Peyer's patch (tissue), 4 donors: ENCODE measurements at regions not wholly inside any gene's neighbourhood (a gene's known extent, or its start where the extent isn't known, plus 50 kb on each side); places are given as distances from the start of the nearest gene placed in this dataset.

Experiments used
- DNase-seq, 3 donors: peaks; one replicate each; pipeline ENCODE4 v3.0.0-alpha.2; 2017 to 2019
- H3K27ac ChIP-seq, 4 donors: fragments of 200-600 bp; sonication (generic); one replicate each; pipeline ENCODE4 v1.5.1; 2016 to 2019
- H3K27me3 ChIP-seq, 2 donors: fragments of 200-600 bp; sonication (generic); one replicate each; pipeline ENCODE4 v1.5.1; 2019
- H3K36me3 ChIP-seq, 3 donors: fragments of 200-600 bp; sonication (generic); one replicate each; pipeline ENCODE4 v1.5.1; 2016 to 2019
- H3K4me1 ChIP-seq, 4 donors: fragments of 200-600 bp; sonication (generic); one replicate each; pipeline ENCODE4 v1.5.1; 2016 to 2019
- H3K4me3 ChIP-seq, 4 donors: fragments of 200-600 bp; sonication (generic); 1 replicate in 3 of 4; 2 replicates in 1 of 4; pipeline ENCODE4 v1.5.1; 2016 to 2019; ENCODE audit warnings: mild to moderate bottlenecking in 1 of 4
- H3K9me3 ChIP-seq, 4 donors: fragments of 200-600 bp; sonication (generic); one replicate each; pipeline ENCODE4 v1.5.1; 2016 to 2019; ENCODE audit warnings: mild to moderate bottlenecking in 1 of 4
- CTCF ChIP-seq, 6 experiments: fragments of 450-650 bp in 4 of 6; fragments of 200-600 bp in 2 of 6; sonication (generic) in 1 of 6; IDR thresholded peaks; one replicate each; pipeline ENCODE4 v1.5.1; 2017 to 2019; ENCODE audit warnings: antibody characterized with exemption in 6 of 6, mild to moderate bottlenecking in 3 of 6, moderate library complexity in 1 of 6
- POLR2A ChIP-seq, 2 donors: fragments of 450-650 bp; IDR thresholded peaks; one replicate each; pipeline ENCODE4 v1.5.1; 2017; ENCODE audit warnings: antibody characterized with exemption in 2 of 2, mild to moderate bottlenecking in 2 of 2, moderate library complexity in 2 of 2

GRCh38 chr11:19392321-19392720, 151.6 kb upstream of the E2F8 start:
- H3K4me1 ChIP-seq, result no peaks in the 10 kb centered on the region
- H3K4me3 ChIP-seq, result no peak overlapping the region
- no peak overlapping the region for H3K27ac ChIP-seq
- H3K9me3 ChIP-seq, result no peaks in the 10 kb centered on the region
- no peaks in the 10 kb centered on the region for H3K36me3 ChIP-seq
- no peaks in the 10 kb centered on the region for H3K27me3 ChIP-seq
- TF ChIP-seq CTCF (IDR thresholded peaks at IDR 0.05), result no peak
- TF ChIP-seq POLR2A (IDR thresholded peaks at IDR 0.05), result no peak
- no peak for DNase-seq

GRCh38 chr11:19391652-19392051, 150.9 kb upstream of the E2F8 start:
- Histone ChIP-seq H3K4me1 (no peaks in the 10 kb centered on the region), H3K27ac (peak overlapping the region in 1 of 4 donors; percentile 55), H3K4me3 (no peak overlapping the region), H3K36me3 (no peaks in the 10 kb centered on the region), H3K27me3 (no peaks in the 10 kb centered on the region), H3K9me3 (no peaks in the 10 kb centered on the region)
- TF ChIP-seq POLR2A (IDR thresholded peaks at IDR 0.05), result no peak
- TF ChIP-seq CTCF (IDR thresholded peaks at IDR 0.05), result no peak
- no peak for DNase-seq

- H3K36me3 ChIP-seq, result no peaks in the 10 kb centered on the region
- no peaks in the 10 kb centered on the region for H3K27me3 ChIP-seq
- no peaks in the 10 kb centered on the region for H3K9me3 ChIP-seq
- peak overlapping the region in 2 of 4 donors; percentile 55 for H3K27ac ChIP-seq
- no peak for DNase-seq
- H3K4me1 ChIP-seq, result no peaks in the 10 kb centered on the region
- no peak overlapping the region for H3K4me3 ChIP-seq
- TF ChIP-seq POLR2A (IDR thresholded peaks at IDR 0.05) (no peak), CTCF (IDR thresholded peaks at IDR 0.05) (no peak)
Observed at GRCh38 chr11:19391026-19391425, 150.3 kb upstream of the E2F8 start.

- no peaks in the 10 kb centered on the region for H3K4me1 ChIP-seq
- H3K27ac ChIP-seq, result peak overlapping the region in 3 of 4 donors; percentile 11 to 55 (median 13)
- H3K27me3 ChIP-seq, result no peaks in the 10 kb centered on the region
- H3K36me3 ChIP-seq, result no peaks in the 10 kb centered on the region
- TF ChIP-seq CTCF (IDR thresholded peaks at IDR 0.05) (no peak), POLR2A (IDR thresholded peaks at IDR 0.05) (no peak)
- DNase-seq, result peak in 1 of 3 donors; percentile 63
- H3K4me3 ChIP-seq, result no peak overlapping the region
- H3K9me3 ChIP-seq, result no peaks in the 10 kb centered on the region
Observed at GRCh38 chr11:19389787-19390303, 149.1 kb upstream of the E2F8 start.

GRCh38 chr11:19382131-19382611, 141.4 kb upstream of the E2F8 start:
- Histone ChIP-seq H3K4me1 (no peaks in the 10 kb centered on the region), H3K4me3 (no peak overlapping the region), H3K9me3 (no peaks in the 10 kb centered on the region), H3K27ac (no peak overlapping the region), H3K36me3 (no peaks in the 10 kb centered on the region), H3K27me3 (no peaks in the 10 kb centered on the region)
- no peak for DNase-seq
- TF ChIP-seq POLR2A (IDR thresholded peaks at IDR 0.05) (no peak), CTCF (IDR thresholded peaks at IDR 0.05) (no peak)

GRCh38 chr11:19380375-19380774, 139.6 kb upstream of the E2F8 start:
- no peak for DNase-seq
- H3K27ac ChIP-seq, result no peak overlapping the region
- no peaks in the 10 kb centered on the region for H3K9me3 ChIP-seq
- H3K27me3 ChIP-seq, result no peaks in the 10 kb centered on the region
- no peak overlapping the region for H3K4me3 ChIP-seq
- TF ChIP-seq POLR2A (IDR thresholded peaks at IDR 0.05), result no peak
- H3K4me1 ChIP-seq, result no peaks in the 10 kb centered on the region
- H3K36me3 ChIP-seq, result no peaks in the 10 kb centered on the region
